ENCODE measurements at regions not wholly inside any gene's neighbourhood (a gene's known extent, or its start where the extent isn't known, plus 50 kb on each side); places are given as distances from the start of the nearest gene placed in this dataset.

- no peak overlapping the region for H2BK5ac ChIP-seq (ENCODE audit: low read depth, low read length)
- no peaks in the 10 kb centered on the region for H3K9me3 ChIP-seq (ENCODE audit: insufficient read depth in 2 of 2, low read depth in 1 of 2, low read length in 1 of 2)
- WGBS, 2 experiments (ENCODE audit: extremely low coverage in 1 of 2, insufficient coverage in 1 of 2, insufficient read length in 1 of 2, insufficient replicate concordance in 2 of 2, low coverage in 1 of 2, low lambda C conversion rate in 2 of 2, missing lambda C conversion rate in 1 of 2) = 94% methylated on average over 6 of the region's 6 CpGs; no CpG with 5 or more reads in 1 of the 2 experiments
- FAIRE-seq (no peak), DNase-seq (ENCODE audit: low read depth in 1 of 2, low spot score in 2 of 2) (no peak)
- H2AK5ac ChIP-seq (ENCODE audit: low read depth, low read length) = no peak overlapping the region
- H3K9ac ChIP-seq (replicated peaks in 1 of 4; ENCODE audit: extremely low read depth in 1 of 4, low read depth in 3 of 4, low read length in 3 of 4) = no peak overlapping the region
- no peaks in the 10 kb centered on the region for H3K23me2 ChIP-seq (ENCODE audit: low read depth, low read length)
- no peak overlapping the region for H2BK15ac ChIP-seq (ENCODE audit: low read length)
- H3K14ac ChIP-seq (ENCODE audit: insufficient read length) = no peak overlapping the region
- H4K8ac ChIP-seq (ENCODE audit: extremely low read depth, insufficient read depth, low read length) = no peak overlapping the region
- no peaks in the 10 kb centered on the region for H3K79me2 ChIP-seq (ENCODE audit: control insufficient read depth in 1 of 2, insufficient read depth in 2 of 2, low read length in 2 of 2)
- no peaks in the 10 kb centered on the region for H3K27me3 ChIP-seq (replicated peaks in 1 of 4; ENCODE audit: control insufficient read depth in 3 of 4, extremely low read depth in 1 of 4, insufficient read depth in 3 of 4, low read length in 3 of 4)
- no peak overlapping the region for H3K4ac ChIP-seq (replicated peaks; ENCODE audit: insufficient read length, low read depth, low read length)
- no peaks in the 10 kb centered on the region for H3K4me1 ChIP-seq (replicated peaks in 1 of 4; ENCODE audit: control insufficient read depth in 3 of 4, insufficient read depth in 4 of 4, low read length in 3 of 4)
- no peaks in the 10 kb centered on the region for H4K20me1 ChIP-seq (replicated peaks in 1 of 2; ENCODE audit: control insufficient read depth in 1 of 2, insufficient read depth in 2 of 2, low read length in 2 of 2)
- no peak overlapping the region for H3K56ac ChIP-seq (replicated peaks; ENCODE audit: insufficient read length, low read depth, low read length)
- no peak overlapping the region for H2BK12ac ChIP-seq (ENCODE audit: low read depth, low read length)
- H2BK20ac ChIP-seq (ENCODE audit: low read length) = no peak overlapping the region
- CTCF ChIA-PET (ENCODE audit: partially characterized antibody) = interaction anchor here (2.0 kb wide), 1 partner anchor 11 kb away, joined by 6 read pairs; no protein-coding TSS in a partner anchor
- no peak overlapping the region for H3K18ac ChIP-seq (ENCODE audit: extremely low read depth, low read length)
- H3K79me1 ChIP-seq (ENCODE audit: low read depth, low read length) = no peaks in the 10 kb centered on the region
- POLR2A ChIA-PET (ENCODE audit: partially characterized antibody) = no interaction called here
- no peak overlapping the region for H4K5ac ChIP-seq (ENCODE audit: insufficient read length, low read depth, low read length)
- no peak overlapping the region for H3K27ac ChIP-seq (ENCODE audit: low read depth, low read length)
- no peak overlapping the region for H2AFZ ChIP-seq (ENCODE audit: low read length)
- H3K23ac ChIP-seq (ENCODE audit: insufficient read length) = no peak overlapping the region
- no peak overlapping the region for H4K91ac ChIP-seq (replicated peaks; ENCODE audit: insufficient read length, low read length)
- no peak overlapping the region for H3K4me3 ChIP-seq (ENCODE audit: extremely low read depth in 1 of 4, insufficient read depth in 2 of 4, low read depth in 3 of 4, low read length in 4 of 4)
- H3K4me2 ChIP-seq (ENCODE audit: insufficient read depth in 1 of 2, low read depth in 2 of 2, low read length in 2 of 2) = no peak overlapping the region
- no peaks in the 10 kb centered on the region for H3K36me3 ChIP-seq (ENCODE audit: control insufficient read depth in 2 of 4, insufficient read depth in 4 of 4, low read length in 3 of 4)
- no peak overlapping the region for H2BK120ac ChIP-seq (replicated peaks; ENCODE audit: low read depth, low read length)
- no peak for TF ChIP-seq CBX8 (IDR thresholded peaks at IDR 0.05; ENCODE audit: borderline replicate concordance, low read depth, low read length)
- no peak for TF ChIP-seq EP300 (IDR thresholded peaks at IDR 0.05; ENCODE audit: borderline replicate concordance in 1 of 2, low read depth in 2 of 2, low read length in 2 of 2)
- TF ChIP-seq ATF3 (IDR thresholded peaks at IDR 0.05; ENCODE audit: insufficient read depth, low read depth, low read length) = no peak
- no peak for TF ChIP-seq RXRA (IDR thresholded peaks at IDR 0.05; ENCODE audit: insufficient read depth, low read depth, low read length)
- TF ChIP-seq TAF7 (optimal IDR thresholded peaks at IDR 0.05; ENCODE audit: borderline replicate concordance, low read depth, low read length) = no peak
- TF ChIP-seq SAP30 (IDR thresholded peaks at IDR 0.05; ENCODE audit: insufficient read depth, insufficient replicate concordance, low read length) = no peak
- TF ChIP-seq CHD1 (IDR thresholded peaks at IDR 0.05; ENCODE audit: low read depth, low read length) = no peak
- TF ChIP-seq TEAD4 (IDR thresholded peaks at IDR 0.05; ENCODE audit: low read depth, low read length) = no peak
- no peak for TF ChIP-seq RAD21 (IDR thresholded peaks at IDR 0.05 in 1 of 2, conservative IDR thresholded peaks at IDR 0.05 in 1 of 2; ENCODE audit: low read depth in 2 of 2, low read length in 2 of 2)
- no peak for TF ChIP-seq E2F6 (IDR thresholded peaks at IDR 0.05)
- TF ChIP-seq YY1 (IDR thresholded peaks at IDR 0.05; ENCODE audit: low read depth, low read length) = no peak
- no peak for TF ChIP-seq JUN (IDR thresholded peaks at IDR 0.05; ENCODE audit: low read depth, low read length)
- TF ChIP-seq SIX5 (IDR thresholded peaks at IDR 0.05; ENCODE audit: low read depth, low read length) = no peak
These were observed 227.7 kb downstream of the TSHZ3 start for GRCh38 chr19:31121501-31121900.
